ENCODE measurements at regions not wholly inside any gene's neighbourhood (a gene's known extent, or its start where the extent isn't known, plus 50 kb on each side); places are given as distances from the start of the nearest gene placed in this dataset.

GRCh38 chr10:120085096-120085796 lies 192.7 kb downstream of the SEC23IP start:
- H3K27ac ChIP-seq = no peak overlapping the region
- no peak overlapping the region for H3K4me3 ChIP-seq
- no peaks in the 10 kb centered on the region for H3K4me1 ChIP-seq
- TF ChIP-seq CTCF (IDR thresholded peaks at IDR 0.05) = no peak
- TF ChIP-seq EP300 (IDR thresholded peaks at IDR 0.05; ENCODE audit: low read depth) = no peak
- TF ChIP-seq POLR2A (IDR thresholded peaks at IDR 0.05) = no peak
- no peak for TF ChIP-seq POLR2AphosphoS5 (IDR thresholded peaks at IDR 0.05)
- H3K27me3 ChIP-seq = no peaks in the 10 kb centered on the region
- in situ Hi-C loops (cut with MboI; ENCODE audit: low pct_ligation_motif_present in 1 of 4, low pct_unique_long_range_greater_than_20kb in 1 of 4, low sequenced_read_pairs in 3 of 4) (no loop called here), intact Hi-C loops (cut with DNase I; ENCODE audit: low total_unique reads) (no loop called here)
- H3K9me3 ChIP-seq = no peaks in the 10 kb centered on the region
- no peak for DNase-seq
- H3K36me3 ChIP-seq = no peaks in the 10 kb centered on the region
- 67% methylated on average over 5 of the region's 5 CpGs; no CpG with 5 or more reads in 1 of the 2 donors for WGBS, 2 donors (ENCODE audit: low coverage in 1 of 2)

- Histone ChIP-seq H3K27ac (no peak overlapping the region), H3K4me1 (no peaks in the 10 kb centered on the region), H3K36me3 (no peaks in the 10 kb centered on the region), H3K9me3 (no peaks in the 10 kb centered on the region), H3K27me3 (no peaks in the 10 kb centered on the region), H3K4me3 (no peak overlapping the region)
- 84 to 89% methylated on average over 3 to 6 of the region's 6 CpGs for WGBS, 2 donors (ENCODE audit: low coverage in 1 of 2)
- no peak for TF ChIP-seq POLR2A (IDR thresholded peaks at IDR 0.05)
- TF ChIP-seq CTCF (IDR thresholded peaks at IDR 0.05) = no peak
- TF ChIP-seq EP300 (IDR thresholded peaks at IDR 0.05; ENCODE audit: low read depth) = no peak
- intact Hi-C loops (cut with DNase I; ENCODE audit: low total_unique reads) = no loop called here
- no peak for DNase-seq
- in situ Hi-C loops (cut with MboI; ENCODE audit: low pct_ligation_motif_present in 1 of 4, low pct_unique_long_range_greater_than_20kb in 1 of 4, low sequenced_read_pairs in 3 of 4) = no loop called here
These were observed 193.5 kb downstream of the SEC23IP start for GRCh38 chr10:120086066-120086465.

- TF ChIP-seq POLR2AphosphoS5 (IDR thresholded peaks at IDR 0.05) (no peak), CTCF (IDR thresholded peaks at IDR 0.05) (no peak), EP300 (IDR thresholded peaks at IDR 0.05; ENCODE audit: low read depth) (no peak), POLR2A (IDR thresholded peaks at IDR 0.05) (no peak)
- Histone ChIP-seq H3K9me3 (no peaks in the 10 kb centered on the region), H3K27ac (no peak overlapping the region), H3K27me3 (no peaks in the 10 kb centered on the region), H3K36me3 (no peaks in the 10 kb centered on the region), H3K4me1 (no peaks in the 10 kb centered on the region), H3K4me3 (no peak overlapping the region)
- no peak for DNase-seq
- in situ Hi-C loops (cut with MboI; ENCODE audit: low pct_ligation_motif_present in 1 of 4, low pct_unique_long_range_greater_than_20kb in 1 of 4, low sequenced_read_pairs in 3 of 4) = no loop called here
- 74 to 89% methylated on average over 3 of the region's 3 CpGs for WGBS, 2 donors (ENCODE audit: low coverage in 1 of 2)
- intact Hi-C loops (cut with DNase I; ENCODE audit: low total_unique reads) = no loop called here
These were observed 194.6 kb downstream of the SEC23IP start for GRCh38 chr10:120087109-120087508.

- H3K4me3 ChIP-seq = no peak overlapping the region
- in situ Hi-C loops (cut with MboI; ENCODE audit: low pct_ligation_motif_present in 1 of 4, low pct_unique_long_range_greater_than_20kb in 1 of 4, low sequenced_read_pairs in 3 of 4) (no loop called here), intact Hi-C loops (cut with DNase I; ENCODE audit: low total_unique reads) (no loop called here)
- no peaks in the 10 kb centered on the region for H3K4me1 ChIP-seq
- 51 to 66% methylated on average over 3 of the region's 3 CpGs for WGBS, 2 donors (ENCODE audit: low coverage in 1 of 2)
- H3K27me3 ChIP-seq = no peaks in the 10 kb centered on the region
- H3K9me3 ChIP-seq = no peaks in the 10 kb centered on the region
- H3K36me3 ChIP-seq = no peaks in the 10 kb centered on the region
- TF ChIP-seq POLR2AphosphoS5 (IDR thresholded peaks at IDR 0.05) (no peak), POLR2A (IDR thresholded peaks at IDR 0.05) (no peak), EP300 (IDR thresholded peaks at IDR 0.05; ENCODE audit: low read depth) (no peak), CTCF (IDR thresholded peaks at IDR 0.05) (no peak)
- DNase-seq = no peak
- H3K27ac ChIP-seq = no peak overlapping the region
These were observed 203.3 kb downstream of the SEC23IP start for GRCh38 chr10:120095875-120096274.
